HS-5 (cell line): ENCODE measurements at regions not wholly inside any gene's neighbourhood (a gene's known extent, or its start where the extent isn't known, plus 50 kb on each side); places are given as distances from the start of the nearest gene placed in this dataset.
A peak's percentile ranks its signal among the peaks of the same experiment; 100 is the strongest.

Experiments used
- DNase-seq: peaks from one replicate; pipeline ENCODE4 v3.0.0-alpha.2; 2012; ENCODE audit warnings: low read depth

DNA sequence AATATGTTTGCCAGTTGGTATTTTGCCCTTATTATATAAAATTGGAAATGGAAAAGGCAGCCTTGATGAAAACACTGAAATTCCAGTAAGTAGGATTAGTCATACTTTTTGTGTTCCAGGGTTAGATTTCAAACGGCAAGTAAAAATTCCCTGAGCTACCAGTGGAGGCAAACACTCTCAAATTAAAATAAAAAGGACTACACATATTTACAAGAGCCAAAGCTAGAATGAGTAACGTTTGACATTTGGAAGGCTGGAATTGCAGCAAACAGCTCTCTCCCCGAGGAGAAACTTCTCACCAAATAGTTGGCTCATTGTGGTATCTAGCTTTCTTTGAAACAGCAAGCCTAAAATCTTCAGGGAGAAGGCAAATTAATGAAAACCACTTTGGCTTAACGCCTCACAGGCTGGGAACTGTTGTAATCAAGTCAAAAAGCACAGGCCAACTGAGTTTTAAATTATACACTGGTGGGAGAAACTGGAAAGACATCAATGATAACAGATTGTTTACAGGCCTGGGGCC is 288.4 kb downstream of the SNX13 start:
- DNase-seq = no peak

DNA sequence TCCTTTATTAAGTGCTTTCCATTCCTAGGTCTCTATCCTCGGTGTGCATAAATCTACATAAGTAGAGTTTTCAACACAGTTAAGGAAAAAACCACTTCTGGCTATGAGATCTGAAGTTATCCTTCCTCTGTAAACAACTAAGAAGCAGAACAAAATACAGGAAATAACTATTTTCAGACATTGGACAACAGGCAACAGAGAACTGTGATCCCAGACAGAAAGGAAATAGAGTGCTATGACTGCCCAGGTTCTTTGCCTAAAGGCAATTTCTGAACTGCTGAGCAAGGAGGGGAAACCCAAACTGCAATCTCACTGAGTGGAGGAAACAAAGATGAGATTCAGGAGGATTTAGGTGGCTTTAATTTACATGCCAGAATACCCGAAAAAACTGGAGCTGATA is 285.4 kb downstream of the SNX13 start:
- no peak for DNase-seq

DNA sequence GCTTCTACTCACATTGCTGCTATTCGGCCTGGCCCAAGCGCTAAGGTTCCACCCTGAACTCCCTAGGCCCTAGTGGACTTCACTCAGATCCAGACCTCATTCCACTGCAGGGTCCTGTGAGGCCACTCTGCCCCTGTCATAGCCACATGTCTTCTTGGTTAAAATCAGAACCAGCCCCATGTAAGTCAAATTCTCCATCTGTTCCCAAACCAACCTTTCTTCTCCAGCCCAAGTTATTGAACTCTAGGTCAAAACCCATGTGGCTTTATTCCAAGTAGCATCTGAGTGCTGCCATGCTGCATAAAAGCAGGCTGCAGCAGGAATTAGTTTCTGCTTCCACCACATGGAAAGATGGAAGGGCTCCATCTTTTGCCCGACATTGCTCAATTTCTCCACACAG is 281.2 kb downstream of the SNX13 start:
- DNase-seq = no peak

DNA sequence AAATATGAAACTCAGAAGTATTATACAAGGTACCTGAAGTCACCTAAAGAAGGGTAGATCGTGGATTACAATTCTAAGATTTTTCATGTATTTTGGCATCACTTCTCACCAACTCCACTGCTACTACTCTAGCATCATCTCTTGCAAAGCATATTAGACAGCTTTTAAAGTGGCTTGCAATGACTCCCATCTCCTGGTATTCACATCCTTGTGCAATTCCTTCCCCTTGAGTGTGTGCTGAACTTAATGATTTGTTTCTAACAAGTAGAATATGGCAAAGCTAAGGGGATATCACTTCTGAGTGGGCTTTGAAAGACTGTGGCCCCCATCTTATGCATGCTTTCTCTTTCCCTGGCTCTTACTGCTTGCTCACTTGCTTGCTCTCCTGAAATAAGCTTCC is 280.2 kb downstream of the SNX13 start:
- no peak for DNase-seq

DNA sequence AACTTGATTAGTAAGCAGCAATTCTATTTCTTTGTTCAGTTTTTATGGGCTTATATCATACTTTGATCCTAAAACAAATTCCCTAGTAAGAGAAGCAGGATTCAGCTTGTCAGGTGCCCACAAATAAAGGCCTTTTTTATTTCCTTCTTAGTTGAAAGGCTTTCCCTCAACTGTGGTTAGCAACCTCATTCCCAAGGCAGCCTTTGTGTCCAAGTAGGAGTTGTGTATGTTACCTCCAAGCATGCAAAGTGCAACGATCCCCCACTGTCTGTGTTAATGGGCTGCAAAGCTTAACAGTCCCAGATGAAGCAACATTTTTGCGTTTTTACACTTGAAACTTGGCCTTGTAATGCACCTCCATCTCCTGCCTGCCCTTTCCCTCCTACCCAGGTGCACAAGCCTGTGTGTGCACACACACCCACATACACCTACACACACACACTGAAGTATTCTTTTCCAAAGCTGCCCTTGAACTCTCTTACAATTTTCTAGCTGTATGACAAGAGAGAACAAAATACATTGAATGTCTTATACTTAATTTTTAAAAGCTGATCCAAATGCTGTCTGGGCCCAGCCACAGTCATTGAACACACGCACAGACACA is 278.2 kb downstream of the SNX13 start:
- no peak for DNase-seq

DNA sequence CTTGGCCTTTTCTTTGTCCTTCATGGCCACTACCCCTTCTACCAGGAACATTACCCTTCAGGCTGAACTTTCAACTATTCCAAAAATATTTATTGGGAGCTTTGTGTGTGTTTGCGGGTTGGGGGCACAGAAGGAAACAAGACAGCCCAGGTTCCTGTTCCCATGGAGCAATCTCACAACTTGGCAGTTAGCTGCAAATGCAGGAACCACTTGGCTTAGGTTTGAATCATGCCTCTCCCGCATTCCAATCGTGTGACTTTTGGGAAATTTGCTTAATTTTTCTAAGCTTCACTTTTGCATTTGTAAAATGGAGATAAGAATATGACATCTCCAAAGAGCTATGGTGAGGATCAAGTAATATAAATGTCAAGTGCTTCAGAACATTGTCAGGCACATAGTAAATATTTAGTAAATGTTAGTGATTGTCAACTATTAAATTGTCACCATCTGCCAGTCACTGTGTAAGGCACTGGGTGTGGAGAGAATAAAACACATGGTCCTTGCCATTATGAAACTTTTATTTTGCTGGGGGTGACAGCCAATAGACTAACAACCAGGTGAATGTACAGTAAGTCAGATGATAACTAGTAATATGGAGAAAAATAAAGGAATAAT is 277.1 kb downstream of the SNX13 start:
- DNase-seq = peak; percentile 81

DNA sequence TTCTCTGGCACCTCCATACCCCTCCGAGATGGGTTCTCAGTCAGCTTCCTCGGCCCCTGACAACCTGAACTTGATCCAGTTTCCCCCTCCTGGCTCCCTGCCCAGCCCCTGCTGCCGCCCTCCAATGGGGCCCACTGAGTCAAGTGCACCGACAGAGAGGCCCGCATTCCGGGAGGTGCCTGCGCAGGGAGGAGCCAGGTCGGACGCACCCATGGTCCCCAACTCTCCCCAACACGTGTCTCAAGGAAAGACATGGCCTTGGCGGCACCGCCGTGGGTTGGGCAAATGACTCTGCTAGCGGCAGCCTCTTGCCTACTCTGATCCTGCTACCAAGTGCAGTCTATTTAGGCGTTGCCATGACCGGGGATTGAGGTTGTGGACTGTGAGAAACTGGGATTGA is 275.3 kb downstream of the SNX13 start:
- DNase-seq = no peak

DNA sequence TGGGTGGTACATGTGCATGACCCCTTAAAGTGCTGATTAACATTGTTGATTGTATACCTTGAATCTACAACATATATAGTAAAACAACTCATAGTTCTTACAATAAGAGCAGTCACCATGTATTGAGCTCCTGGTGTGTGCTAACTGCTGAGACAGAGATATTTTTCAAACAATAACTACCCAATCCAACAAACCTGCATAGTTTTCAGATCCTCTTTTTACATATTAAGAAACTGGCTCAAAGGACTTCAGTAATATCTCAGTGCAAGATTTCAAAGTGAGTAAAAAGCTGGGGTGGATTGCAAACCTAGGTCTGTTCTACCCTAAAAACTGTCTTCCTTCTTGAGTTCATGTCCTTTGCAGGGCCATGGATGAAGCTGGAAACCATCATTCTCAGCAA is 272.2 kb downstream of the SNX13 start:
- DNase-seq = no peak

DNA sequence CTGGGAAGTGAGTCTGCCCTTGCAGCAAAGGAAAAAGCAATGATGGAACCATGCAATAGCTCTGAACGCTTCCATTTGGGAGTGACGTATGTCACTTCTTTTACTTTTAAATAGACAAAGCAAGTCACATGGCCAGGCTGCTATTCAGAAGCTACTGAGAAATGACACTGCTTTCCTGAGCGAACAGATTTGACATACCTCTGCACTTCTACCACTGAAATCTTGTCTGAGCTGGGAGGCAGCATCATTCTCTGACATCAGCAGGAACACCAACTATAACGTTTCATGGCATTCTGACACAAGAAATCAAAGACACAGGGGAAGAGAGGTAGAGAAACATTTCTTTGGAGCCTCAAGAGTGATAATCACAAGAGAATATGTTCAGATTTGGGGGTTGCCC is 271.1 kb downstream of the SNX13 start:
- DNase-seq = no peak

DNA sequence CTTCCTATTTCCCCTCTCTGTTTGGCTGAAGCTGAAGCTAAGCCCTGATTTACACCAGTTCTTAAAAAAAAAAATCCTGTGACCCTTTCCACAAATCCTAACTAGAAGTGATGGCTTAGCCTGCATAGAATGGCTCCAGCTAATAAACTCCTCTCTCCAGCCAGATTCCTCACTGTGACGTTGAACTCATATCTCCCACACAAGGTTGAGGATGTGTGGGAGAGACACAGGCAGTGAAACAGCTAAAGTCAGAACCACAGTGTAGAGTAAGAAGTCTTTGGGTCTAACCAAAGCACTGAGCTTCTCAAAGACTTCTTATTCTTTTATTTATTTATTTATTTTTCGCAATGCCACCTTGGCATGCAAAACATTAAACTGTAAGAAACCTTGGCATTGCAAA is 268.3 kb downstream of the SNX13 start:
- no peak for DNase-seq

DNA sequence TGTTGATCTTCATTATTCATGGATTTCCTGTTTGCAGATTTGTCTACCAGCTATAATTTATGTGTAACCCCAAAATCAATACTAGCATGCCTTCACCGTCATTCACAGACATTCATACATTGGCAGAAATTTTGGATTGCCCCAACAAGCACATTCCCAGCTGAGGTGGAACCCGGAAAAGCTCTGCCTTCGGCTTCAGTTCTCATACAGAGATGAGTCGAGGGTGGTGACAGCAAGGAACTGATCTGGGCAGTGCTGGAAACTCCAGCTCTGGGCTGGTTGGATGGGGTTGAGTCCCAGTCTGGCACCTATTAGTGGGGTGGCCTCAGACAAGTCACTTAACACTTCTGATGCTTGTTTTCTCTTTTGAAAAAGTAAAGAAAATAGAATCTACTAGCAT is 267.5 kb downstream of the SNX13 start:
- no peak for DNase-seq

DNA sequence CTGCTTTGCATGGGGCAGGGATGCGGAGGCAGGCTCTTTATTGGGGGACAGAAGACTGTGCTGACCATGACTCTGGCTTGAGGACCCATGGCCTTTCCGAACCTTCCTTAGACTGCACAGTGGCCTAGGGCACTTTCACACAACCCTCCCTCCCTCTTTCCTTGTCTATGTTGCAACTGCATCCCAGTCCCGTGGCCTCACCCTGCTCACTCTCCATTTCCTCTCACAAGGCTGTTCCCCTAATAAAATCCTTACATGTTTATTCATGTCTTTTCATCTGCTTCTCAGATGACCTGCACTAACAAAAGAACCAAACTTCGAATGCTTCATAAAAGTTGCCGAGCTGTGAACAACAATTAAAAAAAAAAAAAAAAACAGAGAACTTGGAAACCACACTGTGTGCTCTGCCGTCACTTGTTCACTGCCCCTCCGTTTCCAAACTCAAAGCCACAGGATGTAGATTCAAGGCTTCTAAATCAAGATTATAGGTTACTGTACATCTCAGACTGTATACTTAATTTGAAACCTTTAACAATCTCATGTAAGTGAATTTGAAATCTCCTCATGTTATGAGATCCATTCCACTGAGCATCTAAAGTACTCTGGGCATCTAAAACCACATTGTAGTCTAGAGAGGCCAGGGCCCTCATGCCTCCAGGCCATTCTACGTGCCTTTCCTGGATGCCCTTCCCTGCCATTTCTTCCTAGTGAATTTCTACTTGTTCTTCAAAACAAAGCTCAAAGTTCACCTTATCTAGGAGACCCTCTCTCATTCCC is 265.9 kb downstream of the SNX13 start:
- no peak for DNase-seq

DNA sequence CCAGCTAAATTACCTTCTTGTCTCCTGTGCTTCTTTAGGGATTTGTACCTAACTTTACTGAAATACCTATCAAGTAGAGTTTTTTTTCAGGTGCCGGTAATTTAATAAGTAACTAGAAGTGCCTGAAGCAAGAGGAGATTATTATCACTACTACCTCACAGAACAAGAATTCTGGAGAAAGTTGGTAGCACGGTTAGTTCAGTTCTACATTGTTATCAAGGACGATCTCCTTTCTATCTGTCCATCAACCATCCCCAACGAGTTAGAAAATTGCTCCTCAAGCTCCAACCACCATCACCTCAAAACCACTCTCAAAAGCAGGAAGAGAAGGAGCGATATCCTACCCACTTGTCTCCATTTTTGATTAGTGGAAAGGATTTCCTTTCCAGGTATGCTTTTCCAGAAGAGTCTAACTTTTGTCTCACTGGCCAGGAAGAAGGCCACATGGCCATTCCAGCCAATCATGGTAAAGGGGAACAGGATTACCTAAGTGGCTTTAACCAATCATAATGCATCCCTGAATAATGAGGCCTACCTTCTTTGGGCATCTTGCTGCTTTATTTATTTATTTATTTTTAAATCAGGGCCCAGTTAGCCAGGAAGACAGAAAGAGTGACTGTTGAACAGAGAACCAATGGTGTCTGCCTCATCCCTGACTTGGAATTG is 265.2 kb downstream of the SNX13 start:
- DNase-seq = no peak

DNA sequence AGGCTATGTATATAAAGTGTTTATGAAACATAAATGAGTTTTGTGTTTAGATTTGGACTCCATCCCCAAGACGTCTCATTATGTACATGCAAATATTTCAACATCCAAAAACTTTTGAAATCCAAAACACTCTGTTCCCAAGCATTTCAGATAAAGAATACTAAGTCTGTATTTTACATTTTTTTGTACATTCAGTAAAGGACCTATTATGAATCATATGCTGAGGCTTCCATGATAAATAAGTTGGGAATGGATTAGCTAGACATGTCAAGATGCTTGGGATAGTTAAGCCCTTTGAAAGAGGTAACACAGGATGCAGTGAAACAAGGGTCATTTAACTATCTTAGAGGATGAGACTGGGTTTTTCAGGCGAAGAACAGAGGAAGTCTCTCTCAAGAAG is 262.9 kb downstream of the SNX13 start:
- no peak for DNase-seq

DNA sequence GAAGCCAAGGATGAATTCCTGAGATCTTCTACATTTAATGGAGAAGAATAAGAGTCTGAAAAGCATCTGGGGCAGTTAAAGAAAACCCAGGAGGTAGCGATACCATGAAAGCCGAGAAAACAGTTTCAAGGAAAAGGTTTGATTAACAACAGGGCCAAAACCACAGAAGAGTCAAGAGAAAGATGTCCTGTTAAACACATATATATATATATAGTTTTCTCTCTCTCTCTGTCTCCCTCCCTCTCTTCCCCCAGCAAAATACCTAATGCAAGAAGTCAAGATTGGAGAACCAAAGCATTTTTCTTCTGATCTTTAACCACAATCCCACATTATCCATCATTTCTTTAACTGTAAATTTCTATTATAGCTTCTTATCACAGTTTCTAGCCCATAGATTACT is 261.4 kb downstream of the SNX13 start:
- no peak for DNase-seq

DNA sequence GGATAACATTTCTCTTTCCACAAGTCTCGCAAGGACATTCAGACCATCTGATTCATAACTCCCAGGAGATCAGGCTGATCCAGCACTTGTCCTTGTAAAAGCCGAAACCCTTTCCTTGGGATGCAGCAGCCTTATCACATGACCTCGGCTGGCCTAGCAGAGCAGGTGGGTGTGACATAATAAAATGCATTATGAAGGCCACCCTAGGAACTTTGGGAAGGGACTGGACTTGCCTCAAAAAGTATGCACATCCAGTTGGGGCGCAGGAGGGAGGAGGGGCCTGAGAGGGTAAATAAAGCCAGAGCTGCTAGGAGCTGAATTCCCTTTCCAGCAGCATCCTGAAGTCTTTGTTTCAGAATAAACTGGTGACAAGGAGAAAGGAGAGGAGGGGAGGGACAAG is 260.8 kb downstream of the SNX13 start:
- DNase-seq = no peak

DNA sequence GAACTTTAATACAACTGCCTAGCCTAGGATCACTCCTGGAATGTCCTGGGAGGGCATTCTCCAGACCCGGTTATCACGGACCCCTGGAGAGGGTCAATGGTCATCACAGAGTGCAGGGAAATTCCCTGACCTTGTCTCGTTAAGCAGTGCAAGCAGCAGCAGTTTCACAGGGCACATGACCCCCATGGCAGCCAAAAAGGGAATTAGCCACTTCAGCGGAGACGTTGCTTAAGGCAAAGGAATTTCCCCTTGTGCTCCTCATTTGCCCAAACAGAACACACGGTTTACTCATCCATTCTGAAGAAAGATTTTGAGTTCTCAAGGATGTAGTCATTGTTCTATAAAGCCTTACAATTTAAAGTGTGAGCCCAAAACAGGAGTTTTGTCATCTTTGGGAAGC is 260.3 kb downstream of the SNX13 start:
- peak; percentile 95 for DNase-seq

DNA sequence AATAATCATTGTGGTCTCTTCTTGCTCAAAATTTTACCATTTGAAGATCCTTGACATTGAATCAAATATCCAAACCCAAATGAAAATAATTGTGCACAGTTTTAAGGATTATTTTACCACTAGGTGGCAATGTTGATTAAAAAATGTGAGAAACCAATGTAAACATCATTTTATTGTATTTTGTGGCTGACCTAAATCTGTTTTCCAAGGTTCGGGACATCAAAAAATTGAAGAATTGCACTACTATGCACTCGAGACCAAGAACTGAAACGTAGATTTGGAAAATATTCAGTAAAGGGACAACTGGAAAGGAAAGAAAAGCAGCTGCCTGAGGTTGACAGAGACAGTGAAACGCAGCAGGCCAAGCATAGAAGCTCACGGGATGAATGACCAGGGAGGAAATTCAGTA is 259.3 kb downstream of the SNX13 start:
- no peak for DNase-seq

DNA sequence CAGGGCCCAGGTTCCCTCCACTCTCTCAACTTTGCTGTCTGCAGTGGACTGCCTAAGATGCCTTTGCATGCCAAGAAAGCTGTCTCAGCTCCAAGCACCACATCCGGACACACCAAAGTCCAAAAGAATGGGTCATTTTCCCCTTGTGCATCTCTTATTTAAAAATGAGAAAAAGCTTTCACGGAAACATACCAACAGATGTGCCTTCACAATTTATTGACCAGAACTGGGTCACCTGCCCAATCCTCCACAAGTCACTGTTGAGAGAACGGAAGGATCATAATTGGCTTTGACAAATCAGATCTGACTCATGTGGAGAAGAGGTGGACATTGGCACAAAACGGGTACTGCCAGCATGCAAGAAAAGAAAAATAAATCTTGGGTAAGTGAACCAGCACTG is 258.3 kb downstream of the SNX13 start:
- no peak for DNase-seq

DNA sequence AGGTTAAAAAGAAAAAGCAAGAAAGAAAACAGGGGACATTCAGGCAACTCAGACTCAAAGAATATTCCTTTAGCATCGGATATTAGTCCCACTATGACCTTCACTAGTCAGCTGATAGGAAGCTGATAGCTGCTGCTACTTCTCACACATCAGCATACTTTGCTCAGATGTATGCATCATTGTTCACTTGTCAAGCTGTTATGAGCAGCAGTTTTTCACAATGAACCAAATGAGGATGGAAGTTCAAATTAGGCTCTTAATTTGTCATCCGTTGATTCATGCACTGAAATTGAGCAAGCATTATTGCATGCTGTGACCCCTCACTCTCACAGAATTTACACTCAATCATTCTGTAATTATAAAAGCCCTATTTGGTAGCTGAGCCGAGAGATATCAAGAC is 257.7 kb downstream of the SNX13 start:
- DNase-seq = no peak

DNA sequence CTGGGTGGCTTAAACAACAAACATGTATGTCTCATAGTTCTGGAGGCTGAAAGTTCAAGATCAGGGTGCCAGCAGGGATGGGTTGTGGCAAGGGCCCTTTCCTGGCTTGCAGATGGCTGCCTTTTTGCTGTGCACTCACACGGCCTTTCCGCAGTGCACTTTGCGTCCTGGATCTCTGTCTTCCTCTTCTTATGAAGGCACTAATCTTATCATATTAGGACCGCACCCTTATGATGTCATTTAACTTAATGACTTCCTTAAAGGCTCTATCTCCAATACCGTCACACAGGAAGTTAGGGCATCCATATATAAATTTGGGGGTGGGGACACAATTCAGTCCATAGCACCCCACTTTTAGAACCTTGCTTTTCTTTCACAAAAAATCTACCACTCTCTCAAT is 255.2 kb downstream of the SNX13 start:
- no peak for DNase-seq

DNA sequence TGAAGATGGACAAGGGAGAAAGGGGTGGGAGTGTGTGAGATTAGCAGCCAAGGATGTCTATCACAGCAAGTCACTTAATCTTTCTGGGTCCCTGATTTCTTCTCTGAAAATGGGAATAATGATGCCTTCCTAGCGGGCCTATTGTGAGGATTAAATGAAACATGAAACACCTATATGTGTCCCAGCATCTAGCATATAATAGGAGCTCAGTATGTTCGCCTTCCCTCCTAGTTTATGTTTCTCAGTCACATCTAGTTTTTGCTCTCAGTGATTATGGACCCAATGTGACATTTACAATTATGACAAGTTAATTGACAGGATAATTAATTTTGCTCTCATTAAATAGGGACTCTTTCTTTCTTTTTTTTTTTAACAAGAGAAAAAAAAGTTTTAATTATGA is 252.9 kb downstream of the SNX13 start:
- DNase-seq = no peak

DNA sequence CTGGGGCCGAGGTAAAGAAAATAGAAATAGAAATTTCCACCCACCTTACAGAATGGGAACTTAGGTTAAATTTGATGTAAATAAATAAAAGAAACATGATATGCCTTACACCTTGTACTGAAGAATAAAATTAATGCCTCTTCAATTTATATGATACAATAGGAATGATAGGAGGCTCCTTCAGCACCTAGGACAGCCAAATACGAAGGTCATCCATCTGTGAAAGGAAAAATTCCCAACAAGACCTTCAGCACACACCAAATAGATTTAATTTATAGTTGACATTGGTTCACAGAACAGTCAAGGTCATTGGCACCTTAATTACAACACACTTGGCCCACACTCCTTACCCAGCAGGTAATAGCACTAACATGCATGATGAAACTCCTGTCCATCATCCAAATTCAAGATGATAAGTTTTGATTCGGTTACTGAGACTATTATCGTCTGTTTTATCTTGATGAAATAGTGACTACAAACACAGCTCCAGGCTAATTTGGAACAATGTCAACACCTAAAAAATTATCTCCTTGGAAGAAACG is 250.9 kb downstream of the SNX13 start:
- no peak for DNase-seq
